ENCODE measurements at regions not wholly inside any gene's neighbourhood (a gene's known extent, or its start where the extent isn't known, plus 50 kb on each side); places are given as distances from the start of the nearest gene placed in this dataset.
"Not testable (repeated sequence)": the region's sequence is repeated elsewhere in the genome, so short reads cannot be mapped to it uniquely, and the experiment has no call there.

DNA sequence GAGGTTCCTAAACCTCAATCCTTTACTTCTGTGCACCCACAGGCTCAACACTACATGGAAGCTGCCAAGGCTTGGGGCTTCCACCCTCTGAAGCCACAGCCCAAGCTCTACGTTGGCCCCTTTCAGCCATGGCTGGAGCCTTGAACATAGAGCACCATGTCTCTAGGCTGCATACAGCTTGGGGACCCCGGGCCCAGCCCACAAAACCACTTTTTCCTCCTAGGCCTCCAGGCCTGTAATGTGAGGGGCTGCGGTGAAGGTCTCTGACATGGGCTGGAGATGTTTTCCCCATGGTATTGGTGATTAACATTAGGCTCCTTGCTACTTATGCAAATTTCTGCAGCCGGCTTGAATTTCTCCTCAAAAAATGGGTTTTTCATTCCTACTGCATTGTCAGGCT lies 179.4 kb upstream of the C21orf91 start:
- not testable (repeated sequence) for H3K4me1 Mint-ChIP-seq (ENCODE audit: low read depth in 2 of 2); DNase-seq; H3K9me3 Mint-ChIP-seq; H3K36me3 Mint-ChIP-seq (ENCODE audit: insufficient read depth); H3K27me3 Mint-ChIP-seq; H3K27ac Mint-ChIP-seq; ATAC-seq (replicated peaks); H3K4me3 Mint-ChIP-seq

DNA sequence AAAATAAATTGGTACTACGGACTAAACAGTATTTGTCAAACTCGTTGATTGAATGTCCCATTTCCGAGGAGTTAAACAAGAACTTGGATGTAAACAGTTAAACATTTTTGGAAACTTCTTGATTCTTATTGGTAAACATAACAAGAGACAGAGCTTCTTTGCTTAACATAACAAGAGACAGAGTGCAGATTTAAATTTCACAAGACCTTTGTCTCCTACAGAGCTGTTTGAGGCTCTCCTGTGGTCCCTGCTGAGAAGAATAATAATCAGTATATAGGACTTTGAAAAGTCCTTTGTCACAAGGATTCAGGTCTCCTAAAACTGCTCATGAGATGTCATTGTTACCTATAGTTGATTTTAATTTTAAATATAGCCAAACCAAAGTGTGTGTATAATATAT lies 170.6 kb upstream of the C21orf91 start:
- no peak overlapping the region for H3K27ac Mint-ChIP-seq
- peaks cover 0 to 2% of the 10 kb centered on the region in 2 donors for H3K9me3 Mint-ChIP-seq
- H3K27me3 Mint-ChIP-seq = no peaks in the 10 kb centered on the region
- ATAC-seq (replicated peaks) (no peak), DNase-seq (no peak)
- H3K4me1 Mint-ChIP-seq (ENCODE audit: low read depth in 2 of 2) = no peaks in the 10 kb centered on the region
- no peaks in the 10 kb centered on the region for H3K36me3 Mint-ChIP-seq (ENCODE audit: insufficient read depth)
- H3K4me3 Mint-ChIP-seq = no peak overlapping the region

DNA sequence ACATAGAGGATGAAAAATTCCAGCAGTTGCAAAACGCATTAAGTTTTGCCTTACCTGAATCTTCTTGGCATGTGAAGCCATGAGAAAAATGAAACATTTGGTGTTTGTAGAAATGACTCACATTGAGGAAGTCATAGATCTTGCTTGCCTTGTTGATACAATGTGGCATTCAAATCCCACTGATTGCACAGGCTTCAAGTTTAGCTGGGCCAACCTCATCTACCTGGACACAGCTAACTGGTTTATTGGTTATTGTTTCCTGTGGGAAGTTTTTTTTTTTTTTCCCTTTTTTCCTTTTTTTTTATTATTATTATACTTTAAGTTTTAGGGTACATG lies 168.9 kb upstream of the C21orf91 start:
- DNase-seq = no peak
- Mint-ChIP-seq H3K9me3 (no peaks in the 10 kb centered on the region), H3K27ac (no peak overlapping the region), H3K4me3 (no peak overlapping the region), H3K27me3 (no peaks in the 10 kb centered on the region), H3K36me3 (ENCODE audit: insufficient read depth) (no peaks in the 10 kb centered on the region), H3K4me1 (ENCODE audit: low read depth in 2 of 2) (no peaks in the 10 kb centered on the region)
- ATAC-seq (replicated peaks) = no peak

- H3K36me3 Mint-ChIP-seq (ENCODE audit: insufficient read depth) = no peaks in the 10 kb centered on the region
- no peaks in the 10 kb centered on the region for H3K9me3 Mint-ChIP-seq
- H3K27me3 Mint-ChIP-seq = no peaks in the 10 kb centered on the region
- no peaks in the 10 kb centered on the region for H3K4me1 Mint-ChIP-seq (ENCODE audit: low read depth in 2 of 2)
- no peak overlapping the region for H3K4me3 Mint-ChIP-seq
- ATAC-seq (replicated peaks) (no peak), DNase-seq (no peak)
- no peak overlapping the region for H3K27ac Mint-ChIP-seq
These were observed 168.4 kb upstream of the C21orf91 start for GRCh38 chr21:17987382-17988101.

- Mint-ChIP-seq H3K36me3 (ENCODE audit: insufficient read depth) (no peaks in the 10 kb centered on the region), H3K9me3 (no peaks in the 10 kb centered on the region), H3K27me3 (no peaks in the 10 kb centered on the region), H3K4me1 (ENCODE audit: low read depth in 2 of 2) (no peaks in the 10 kb centered on the region), H3K27ac (no peak overlapping the region), H3K4me3 (no peak overlapping the region)
- ATAC-seq (replicated peaks) = no peak
- DNase-seq = no peak
These were observed 162.0 kb upstream of the C21orf91 start for GRCh38 chr21:17981060-17981740.

- H3K27ac Mint-ChIP-seq = no peak overlapping the region
- no peak overlapping the region for H3K4me3 Mint-ChIP-seq
- DNase-seq (no peak), ATAC-seq (replicated peaks) (no peak)
- H3K4me1 Mint-ChIP-seq (ENCODE audit: low read depth in 2 of 2) = no peaks in the 10 kb centered on the region
- H3K27me3 Mint-ChIP-seq = no peaks in the 10 kb centered on the region
- H3K9me3 Mint-ChIP-seq = no peaks in the 10 kb centered on the region
- H3K36me3 Mint-ChIP-seq (ENCODE audit: insufficient read depth) = no peaks in the 10 kb centered on the region
These were observed 160.6 kb upstream of the C21orf91 start for GRCh38 chr21:17979763-17980162.

- H3K27me3 Mint-ChIP-seq = no peaks in the 10 kb centered on the region
- no peaks in the 10 kb centered on the region for H3K9me3 Mint-ChIP-seq
- H3K4me3 Mint-ChIP-seq = no peak overlapping the region
- H3K36me3 Mint-ChIP-seq (ENCODE audit: insufficient read depth) = no peaks in the 10 kb centered on the region
- ATAC-seq (replicated peaks) (no peak), DNase-seq (no peak)
- no peak overlapping the region for H3K27ac Mint-ChIP-seq
- no peaks in the 10 kb centered on the region for H3K4me1 Mint-ChIP-seq (ENCODE audit: low read depth in 2 of 2)
These were observed 159.7 kb upstream of the C21orf91 start for GRCh38 chr21:17978895-17979294.

- Mint-ChIP-seq H3K27ac (no peak overlapping the region), H3K4me3 (no peak overlapping the region), H3K4me1 (ENCODE audit: low read depth in 2 of 2) (no peaks in the 10 kb centered on the region), H3K36me3 (ENCODE audit: insufficient read depth) (no peaks in the 10 kb centered on the region), H3K27me3 (no peaks in the 10 kb centered on the region), H3K9me3 (peaks cover 0 to 2% of the 10 kb centered on the region in 2 donors)
- DNase-seq (no peak), ATAC-seq (replicated peaks) (no peak)
These were observed 157.5 kb upstream of the C21orf91 start for GRCh38 chr21:17976691-17977090.

GRCh38 chr21:17976139-17976538 lies 157.0 kb upstream of the C21orf91 start:
- DNase-seq (no peak), ATAC-seq (replicated peaks) (no peak)
- peaks cover 0 to 2% of the 10 kb centered on the region in 2 donors for H3K9me3 Mint-ChIP-seq
- no peaks in the 10 kb centered on the region for H3K27me3 Mint-ChIP-seq
- H3K27ac Mint-ChIP-seq = no peak overlapping the region
- no peaks in the 10 kb centered on the region for H3K36me3 Mint-ChIP-seq (ENCODE audit: insufficient read depth)
- no peaks in the 10 kb centered on the region for H3K4me1 Mint-ChIP-seq (ENCODE audit: low read depth in 2 of 2)
- H3K4me3 Mint-ChIP-seq = no peak overlapping the region

DNA sequence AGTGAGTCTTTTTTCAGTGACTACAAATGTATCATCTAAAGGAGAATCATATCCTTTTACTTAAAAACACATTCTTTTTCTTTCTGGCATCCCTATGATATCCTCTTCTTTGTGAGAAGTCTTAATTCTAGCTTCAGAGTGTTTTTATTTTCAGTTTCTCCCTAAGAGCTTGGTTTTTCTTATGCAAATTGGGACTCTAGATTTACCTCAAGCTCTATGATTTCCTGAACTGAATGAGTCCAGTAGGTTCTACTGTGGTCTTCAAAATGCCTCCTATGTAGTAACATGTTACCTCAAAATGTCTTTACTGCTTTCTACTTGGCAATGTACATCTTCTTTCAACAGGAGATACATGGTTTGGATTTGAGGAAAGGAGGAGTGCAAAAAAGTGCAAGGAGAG lies 148.2 kb upstream of the C21orf91 start:
- Mint-ChIP-seq H3K4me1 (ENCODE audit: low read depth in 2 of 2) (no peaks in the 10 kb centered on the region), H3K4me3 (no peak overlapping the region), H3K27ac (no peak overlapping the region), H3K36me3 (ENCODE audit: insufficient read depth) (no peaks in the 10 kb centered on the region), H3K9me3 (no peaks in the 10 kb centered on the region), H3K27me3 (no peaks in the 10 kb centered on the region)
- no peak for DNase-seq
- no peak for ATAC-seq (replicated peaks)

DNA sequence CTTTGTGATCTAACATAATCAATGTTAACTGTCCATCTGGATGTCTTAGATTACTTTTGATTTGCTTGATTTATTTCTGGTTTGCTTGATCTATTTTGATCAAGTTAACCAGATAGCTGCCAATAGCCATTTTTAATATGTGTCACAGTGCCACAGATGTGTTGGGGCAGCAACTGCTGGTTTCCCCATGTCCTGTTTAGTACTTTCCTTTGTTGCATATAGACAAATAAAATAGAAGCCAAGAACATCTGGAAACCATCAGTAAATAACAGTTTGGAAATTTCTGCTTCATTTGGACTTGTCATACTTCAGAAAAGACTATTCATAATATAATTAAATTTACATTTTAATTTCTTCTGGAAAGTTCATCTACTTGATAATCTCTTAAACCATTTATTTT lies 145.6 kb upstream of the C21orf91 start:
- H3K9me3 Mint-ChIP-seq = no peaks in the 10 kb centered on the region
- no peak overlapping the region for H3K27ac Mint-ChIP-seq
- H3K27me3 Mint-ChIP-seq = no peaks in the 10 kb centered on the region
- H3K4me3 Mint-ChIP-seq = no peak overlapping the region
- H3K36me3 Mint-ChIP-seq (ENCODE audit: insufficient read depth) = no peaks in the 10 kb centered on the region
- no peaks in the 10 kb centered on the region for H3K4me1 Mint-ChIP-seq (ENCODE audit: low read depth in 2 of 2)
- DNase-seq (no peak), ATAC-seq (replicated peaks) (no peak)

- Mint-ChIP-seq H3K27ac (no peak overlapping the region), H3K36me3 (ENCODE audit: insufficient read depth) (no peaks in the 10 kb centered on the region), H3K27me3 (no peaks in the 10 kb centered on the region), H3K4me3 (no peak overlapping the region), H3K4me1 (ENCODE audit: low read depth in 2 of 2) (no peaks in the 10 kb centered on the region), H3K9me3 (no peaks in the 10 kb centered on the region)
- ATAC-seq (replicated peaks) (no peak), DNase-seq (no peak)
These were observed 145.0 kb upstream of the C21orf91 start for GRCh38 chr21:17964199-17964598.

DNA sequence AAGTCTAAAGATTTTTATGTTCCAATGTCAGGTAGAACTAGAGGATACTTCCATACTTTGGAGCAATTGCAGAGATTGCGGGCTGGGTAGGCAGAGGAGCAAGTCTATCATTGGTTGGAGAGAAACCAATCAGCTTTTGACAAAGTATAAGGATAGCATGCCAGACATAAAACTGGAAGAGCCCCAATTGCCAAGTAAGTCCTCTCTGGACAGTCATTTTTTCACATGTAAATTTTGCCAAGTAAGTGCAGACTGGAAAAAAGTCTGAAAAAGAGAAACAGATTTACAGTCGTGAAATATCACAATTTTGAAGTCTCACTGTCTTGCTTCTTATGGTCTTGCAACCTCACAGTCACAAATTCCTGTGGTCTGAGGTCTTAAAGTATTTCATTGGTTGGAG lies 131.4 kb upstream of the C21orf91 start:
- H3K4me1 Mint-ChIP-seq (ENCODE audit: low read depth in 2 of 2) = no peaks in the 10 kb centered on the region
- DNase-seq = no peak
- H3K27ac Mint-ChIP-seq = no peak overlapping the region
- no peak for ATAC-seq (replicated peaks)
- no peak overlapping the region for H3K4me3 Mint-ChIP-seq
- H3K9me3 Mint-ChIP-seq = peaks cover 0 to 2% of the 10 kb centered on the region in 2 donors
- peaks cover 2% of the 10 kb centered on the region for H3K36me3 Mint-ChIP-seq (ENCODE audit: insufficient read depth)
- no peaks in the 10 kb centered on the region for H3K27me3 Mint-ChIP-seq

GRCh38 chr21:17949421-17949820 lies 130.3 kb upstream of the C21orf91 start:
- no peaks in the 10 kb centered on the region for H3K27me3 Mint-ChIP-seq
- DNase-seq (no peak), ATAC-seq (replicated peaks) (no peak)
- H3K4me3 Mint-ChIP-seq = no peak overlapping the region
- no peaks in the 10 kb centered on the region for H3K4me1 Mint-ChIP-seq (ENCODE audit: low read depth in 2 of 2)
- peaks cover 2% of the 10 kb centered on the region for H3K36me3 Mint-ChIP-seq (ENCODE audit: insufficient read depth)
- no peak overlapping the region for H3K27ac Mint-ChIP-seq
- peaks cover 0 to 4% of the 10 kb centered on the region in 2 donors for H3K9me3 Mint-ChIP-seq

Data from effector memory CD8-positive, alpha-beta T cell (primary cell).